ENCODE measurements at regions not wholly inside any gene's neighbourhood (a gene's known extent, or its start where the extent isn't known, plus 50 kb on each side); places are given as distances from the start of the nearest gene placed in this dataset.

- no peak for DNase-seq (ENCODE audit: low spot score)
- no peak overlapping the region for H3K4me3 ChIP-seq (ENCODE audit: low read depth in 1 of 3, low read length in 3 of 3)
- H3K4me1 ChIP-seq (ENCODE audit: control insufficient read depth in 4 of 4, insufficient read depth in 4 of 4, low read length in 3 of 4) = no peaks in the 10 kb centered on the region
- H3K9me3 ChIP-seq (ENCODE audit: control insufficient read depth in 4 of 4, low read length in 3 of 4) = no peaks in the 10 kb centered on the region
- no peak overlapping the region for H3K27ac ChIP-seq (ENCODE audit: low read depth in 1 of 2, low read length in 2 of 2)
- TF ChIP-seq NR2F2 (IDR thresholded peaks at IDR 0.05) (peak; percentile 37), FOXA2 (IDR thresholded peaks at IDR 0.05) (no peak)
- no peaks in the 10 kb centered on the region for H3K27me3 ChIP-seq (ENCODE audit: control insufficient read depth in 4 of 4, insufficient read depth in 4 of 4, low read length in 3 of 4)
- no peak overlapping the region for H3K9ac ChIP-seq (ENCODE audit: low read depth in 1 of 2, low read length in 2 of 2)
- H3K36me3 ChIP-seq (ENCODE audit: control insufficient read depth in 4 of 4, insufficient read depth in 3 of 4, low read depth in 1 of 4, low read length in 3 of 4) = no peaks in the 10 kb centered on the region
- WGBS = 40% methylated on average over 3 of the region's 3 CpGs
Measured at GRCh38 chr12:90520002-90520734, 434.8 kb downstream of the CCER1 start.

DNA sequence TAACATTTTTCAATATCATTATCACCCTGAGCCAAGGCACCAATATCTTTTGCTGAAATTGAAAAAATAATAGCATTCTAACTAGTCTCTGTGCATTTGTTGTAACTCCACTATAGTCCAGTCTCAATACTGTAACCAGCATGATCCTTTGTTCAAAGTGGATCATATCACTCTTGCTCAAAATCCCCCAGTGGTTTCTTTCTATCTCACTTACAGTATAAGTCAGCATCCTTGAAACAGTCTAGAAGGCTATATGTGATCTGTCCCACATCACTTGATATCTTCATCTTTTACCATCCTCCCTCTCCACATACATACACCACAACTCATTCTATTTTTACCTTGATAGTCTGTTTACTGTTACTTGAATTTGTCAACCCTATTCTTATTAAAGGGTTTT lies 435.7 kb downstream of the CCER1 start:
- Histone ChIP-seq H3K4me1 (ENCODE audit: control insufficient read depth in 4 of 4, insufficient read depth in 4 of 4, low read length in 3 of 4) (no peaks in the 10 kb centered on the region), H3K36me3 (ENCODE audit: control insufficient read depth in 4 of 4, insufficient read depth in 3 of 4, low read depth in 1 of 4, low read length in 3 of 4) (no peaks in the 10 kb centered on the region), H3K4me3 (ENCODE audit: low read depth in 1 of 3, low read length in 3 of 3) (no peak overlapping the region), H3K27me3 (ENCODE audit: control insufficient read depth in 4 of 4, insufficient read depth in 4 of 4, low read length in 3 of 4) (no peaks in the 10 kb centered on the region), H3K9ac (ENCODE audit: low read depth in 1 of 2, low read length in 2 of 2) (no peak overlapping the region), H3K9me3 (ENCODE audit: control insufficient read depth in 4 of 4, low read length in 3 of 4) (no peaks in the 10 kb centered on the region), H3K27ac (ENCODE audit: low read depth in 1 of 2, low read length in 2 of 2) (no peak overlapping the region)
- DNase-seq (ENCODE audit: low spot score) = no peak
- no peak for TF ChIP-seq FOXA1 (IDR thresholded peaks at IDR 0.05)
- TF ChIP-seq, protein P1, sequence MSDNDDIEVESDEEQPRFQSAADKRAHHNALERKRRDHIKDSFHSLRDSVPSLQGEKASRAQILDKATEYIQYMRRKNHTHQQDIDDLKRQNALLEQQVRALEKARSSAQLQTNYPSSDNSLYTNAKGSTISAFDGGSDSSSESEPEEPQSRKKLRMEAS (IDR thresholded peaks at IDR 0.05) = no peak
- TF ChIP-seq HNF4A (conservative IDR thresholded peaks at IDR 0.05) = no peak
- TF ChIP-seq TAF1 (conservative IDR thresholded peaks at IDR 0.05) = no peak

- H3K27me3 ChIP-seq (ENCODE audit: control insufficient read depth in 4 of 4, insufficient read depth in 4 of 4, low read length in 3 of 4) = no peaks in the 10 kb centered on the region
- 60% methylated on average over 2 of the region's 2 CpGs for WGBS
- no peak overlapping the region for H3K9ac ChIP-seq (ENCODE audit: low read depth in 1 of 2, low read length in 2 of 2)
- H3K9me3 ChIP-seq (ENCODE audit: control insufficient read depth in 4 of 4, low read length in 3 of 4) = no peaks in the 10 kb centered on the region
- no peak for DNase-seq (ENCODE audit: low spot score)
- no peak overlapping the region for H3K4me3 ChIP-seq (ENCODE audit: low read depth in 1 of 3, low read length in 3 of 3)
- no peaks in the 10 kb centered on the region for H3K4me1 ChIP-seq (ENCODE audit: control insufficient read depth in 4 of 4, insufficient read depth in 4 of 4, low read length in 3 of 4)
- no peak overlapping the region for H3K27ac ChIP-seq (ENCODE audit: low read depth in 1 of 2, low read length in 2 of 2)
- TF ChIP-seq FOXA2 (IDR thresholded peaks at IDR 0.05) = no peak
- H3K36me3 ChIP-seq (ENCODE audit: control insufficient read depth in 4 of 4, insufficient read depth in 3 of 4, low read depth in 1 of 4, low read length in 3 of 4) = no peaks in the 10 kb centered on the region
Measured at GRCh38 chr12:90515199-90516175, 439.5 kb downstream of the CCER1 start.

DNA sequence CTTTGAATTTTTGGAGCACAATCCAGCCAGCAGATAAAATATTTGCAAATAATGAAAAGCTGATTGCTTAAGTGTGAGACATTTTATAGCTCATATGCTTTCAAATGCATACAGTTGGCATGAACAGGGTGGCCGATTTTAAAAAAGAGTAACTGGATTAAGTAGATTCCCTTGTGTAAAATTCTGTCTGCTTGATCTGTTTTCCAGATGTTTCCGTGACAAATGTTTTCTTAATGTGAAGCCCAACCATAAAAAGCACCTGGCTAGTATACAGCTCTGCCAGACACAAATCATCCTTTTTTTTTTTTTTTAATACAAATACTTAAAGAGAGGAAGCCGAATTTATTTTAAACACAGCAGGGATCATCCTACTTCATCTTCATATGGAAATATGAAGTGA lies 440.7 kb downstream of the CCER1 start:
- Histone ChIP-seq H3K9me3 (ENCODE audit: control insufficient read depth in 4 of 4, low read length in 3 of 4) (no peaks in the 10 kb centered on the region), H3K4me1 (ENCODE audit: control insufficient read depth in 4 of 4, insufficient read depth in 4 of 4, low read length in 3 of 4) (no peaks in the 10 kb centered on the region), H3K27ac (ENCODE audit: low read depth in 1 of 2, low read length in 2 of 2) (no peak overlapping the region), H3K9ac (ENCODE audit: low read depth in 1 of 2, low read length in 2 of 2) (no peak overlapping the region), H3K36me3 (ENCODE audit: control insufficient read depth in 4 of 4, insufficient read depth in 3 of 4, low read depth in 1 of 4, low read length in 3 of 4) (no peaks in the 10 kb centered on the region), H3K4me3 (ENCODE audit: low read depth in 1 of 3, low read length in 3 of 3) (no peak overlapping the region), H3K27me3 (ENCODE audit: control insufficient read depth in 4 of 4, insufficient read depth in 4 of 4, low read length in 3 of 4) (no peaks in the 10 kb centered on the region)
- no peak for TF ChIP-seq FOXA2 (IDR thresholded peaks at IDR 0.05)
- no peak for TF ChIP-seq ZBTB33 (IDR thresholded peaks at IDR 0.05)
- DNase-seq (ENCODE audit: low spot score) = no peak
- WGBS = 75% methylated on average over 3 of the region's 3 CpGs
